B cell (primary cell): ENCODE measurements at regions not wholly inside any gene's neighbourhood (a gene's known extent, or its start where the extent isn't known, plus 50 kb on each side); places are given as distances from the start of the nearest gene placed in this dataset.

ENCODE experiments used
- ATAC-seq: fragments of 200-7000 bp; cut with Tn5 transposase; one replicate; pipeline ENCODE4 v1.10.0; 2021; ENCODE audit warnings: low read depth, mild to moderate bottlenecking, moderate number of reproducible peaks, moderate library complexity
- CTCF ChIA-PET: fragments of 350-600 bp; sonication (Branson Sonifier 250); formaldehyde crosslinking; loops from one replicate; lab custom pipeline; 2021; ENCODE audit warnings: antibody characterized with exemption, inconsistent platforms; lab: Charles Lee
- POLR2A ChIA-PET: fragments of 350-600 bp; sonication (Branson Sonifier 250); formaldehyde crosslinking; loops from one replicate; lab custom pipeline; 2021; ENCODE audit warnings: antibody characterized with exemption; lab: Charles Lee
- DNase-seq: peaks from one replicate; pipeline ENCODE4 v3.0.0; 2013
- H2AFZ ChIP-seq: 2 replicates; pipeline ENCODE4 v1.6.1; 2012; ENCODE audit warnings: mild to moderate bottlenecking, low read depth, low read length; ENCODE audit not compliant: insufficient read depth, poor library complexity, severe bottlenecking
- H3K27ac ChIP-seq, 2 donors: 1 replicate in 1 of 2; 2 replicates in 1 of 2; pipeline ENCODE4 v1.5.1; 2012 to 2013; ENCODE audit warnings: low read length in 2 of 2, mild to moderate bottlenecking in 2 of 2, moderate library complexity in 1 of 2
- H3K27me3 ChIP-seq, 4 experiments: fragments of 200-600 bp in 1 of 4; sonication (generic) in 1 of 4; replicated peaks in 1 of 4; 1 replicate in 2 of 4; 2 replicates in 2 of 4; pipeline versions ENCODE4 v1.6.1 to v1.7.0; 2013 to 2016; ENCODE audit warnings: low read length in 3 of 4, mild to moderate bottlenecking in 2 of 4, mixed read lengths in 1 of 4, moderate library complexity in 1 of 4; ENCODE audit not compliant: insufficient read depth in 4 of 4, control insufficient read depth in 3 of 4; ENCODE audit errors: control extremely low read depth in 1 of 4
- H3K36me3 ChIP-seq, 2 experiments: replicated peaks in 1 of 2; 1 replicate in 1 of 2; 2 replicates in 1 of 2; pipeline versions ENCODE4 v1.6.1 to v1.7.1; 2013; ENCODE audit warnings: low read length in 1 of 2; ENCODE audit not compliant: insufficient read depth in 2 of 2, control insufficient read depth in 1 of 2; ENCODE audit errors: control extremely low read depth in 1 of 2, extremely low read depth in 1 of 2
- H3K4me1 ChIP-seq, 2 donors: fragments of 200-600 bp in 1 of 2; sonication (generic) in 1 of 2; 1 replicate in 1 of 2; 2 replicates in 1 of 2; pipeline versions ENCODE4 v1.5.1 to v1.6.1; 2013 to 2017; ENCODE audit warnings: low read length in 2 of 2; ENCODE audit not compliant: control insufficient read depth in 2 of 2, insufficient read depth in 2 of 2
- H3K4me2 ChIP-seq: replicated peaks from 2 replicates; pipeline ENCODE3; 2012; ENCODE audit warnings: mild to moderate bottlenecking, low read depth, low read length; ENCODE audit not compliant: poor library complexity, severe bottlenecking
- H3K4me3 ChIP-seq, 5 experiments: fragments of 200-600 bp in 1 of 5; sonication (generic) in 1 of 5; 1 replicate in 3 of 5; 2 replicates in 2 of 5; pipeline versions ENCODE4 v1.5.1 to v1.7.0; 2011 to 2016; ENCODE audit warnings: low read length in 4 of 5, mild to moderate bottlenecking in 4 of 5, low read depth in 2 of 5, control low read depth in 1 of 5, moderate library complexity in 1 of 5; ENCODE audit not compliant: insufficient read depth in 1 of 5; ENCODE audit errors: control extremely low read depth in 1 of 5, extremely low read depth in 1 of 5
- H3K79me2 ChIP-seq: fragments of 200-600 bp; sonication (generic); one replicate; pipeline ENCODE4 v1.6.0; 2016; ENCODE audit warnings: low read length; ENCODE audit not compliant: control insufficient read depth, insufficient read depth
- H3K9ac ChIP-seq: fragments of 200-600 bp; sonication (generic); 2 replicates; pipeline ENCODE4 v1.6.1; 2017; ENCODE audit warnings: mild to moderate bottlenecking, low read length, moderate library complexity
- H3K9me3 ChIP-seq, 3 donors: one replicate each; pipeline versions ENCODE4 v1.6.1 to v1.7.1; 2013; ENCODE audit warnings: low read length in 2 of 3; ENCODE audit not compliant: control insufficient read depth in 2 of 3, insufficient read depth in 1 of 3; ENCODE audit errors: control extremely low read depth in 1 of 3
- H4K20me1 ChIP-seq: 2 replicates; pipeline ENCODE4 v1.6.0; 2012; ENCODE audit warnings: mild to moderate bottlenecking, low read length; ENCODE audit not compliant: insufficient read depth, control insufficient read depth, poor library complexity, severe bottlenecking
- H3K27ac Mint-ChIP-seq: one replicate; pipeline ENCODE4 v1.8.0; 2021; ENCODE audit warnings: mixed read lengths
- H3K27me3 Mint-ChIP-seq: one replicate; pipeline ENCODE4 v1.8.0; 2021; ENCODE audit warnings: mixed read lengths
- H3K4me1 Mint-ChIP-seq: one replicate; pipeline ENCODE4 v1.8.0; 2021; ENCODE audit warnings: mixed read lengths
- H3K4me3 Mint-ChIP-seq: one replicate; pipeline ENCODE4 v1.8.0; 2021; ENCODE audit warnings: mixed read lengths
- H3K9me3 Mint-ChIP-seq: one replicate; pipeline ENCODE4 v1.8.0; 2022; ENCODE audit warnings: mixed read lengths; ENCODE audit not compliant: insufficient read depth
- EZH2 ChIP-seq: IDR thresholded peaks from 2 replicates; pipeline ENCODE4 v1.6.1; 2012; ENCODE audit warnings: borderline replicate concordance, low read depth, mild to moderate bottlenecking, moderate library complexity, low read length; ENCODE audit not compliant: insufficient read depth, poor library complexity, severe bottlenecking
- WGBS: methylation state at CpG from one replicate; pipeline ENCODE4 v1.1.5; 2013; ENCODE audit warnings: missing lambda C conversion rate; ENCODE audit not compliant: insufficient coverage; 5-methylcytosine and 5-hydroxymethylcytosine counted together
- intact Hi-C: fragments of 100-400 bp; cut with micrococcal nuclease; formaldehyde crosslinking; loops from one replicate; pipeline ENCODE4 v1.10.0; 2022
- TF ChIP-seq, protein P1 (sequence below): fragments of 200-600 bp; IDR thresholded peaks from one replicate; pipeline ENCODE4 v1.8.0; 2022; ENCODE audit warnings: antibody characterized with exemption, mild to moderate bottlenecking

DNA sequence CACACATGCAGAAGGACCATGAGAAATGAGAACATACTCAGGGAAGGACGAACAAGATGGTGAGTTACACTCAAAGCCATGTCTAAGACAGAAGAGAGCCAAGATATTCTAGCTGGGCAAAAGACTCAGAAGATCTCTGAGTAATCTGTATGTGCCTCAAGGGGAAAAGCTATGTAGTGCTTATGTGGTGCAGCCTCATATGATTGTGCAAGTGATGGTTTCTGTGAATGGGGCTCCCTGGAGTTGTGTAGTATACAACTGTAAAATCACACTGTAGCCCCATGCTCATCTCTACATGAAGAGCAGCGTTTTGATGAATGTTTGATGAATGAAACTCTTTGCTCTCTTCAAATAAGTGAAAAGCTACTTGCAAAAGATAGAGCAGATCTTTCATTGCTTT is 57.5 kb downstream of the OSR1 start:
- H3K4me3 ChIP-seq: no peak overlapping the region
- DNase-seq: no peak
- no peaks in the 10 kb centered on the region for H3K27me3 ChIP-seq
- no peak overlapping the region for H2AFZ ChIP-seq
- H3K4me2 ChIP-seq: no peak overlapping the region
- TF ChIP-seq, protein P1, sequence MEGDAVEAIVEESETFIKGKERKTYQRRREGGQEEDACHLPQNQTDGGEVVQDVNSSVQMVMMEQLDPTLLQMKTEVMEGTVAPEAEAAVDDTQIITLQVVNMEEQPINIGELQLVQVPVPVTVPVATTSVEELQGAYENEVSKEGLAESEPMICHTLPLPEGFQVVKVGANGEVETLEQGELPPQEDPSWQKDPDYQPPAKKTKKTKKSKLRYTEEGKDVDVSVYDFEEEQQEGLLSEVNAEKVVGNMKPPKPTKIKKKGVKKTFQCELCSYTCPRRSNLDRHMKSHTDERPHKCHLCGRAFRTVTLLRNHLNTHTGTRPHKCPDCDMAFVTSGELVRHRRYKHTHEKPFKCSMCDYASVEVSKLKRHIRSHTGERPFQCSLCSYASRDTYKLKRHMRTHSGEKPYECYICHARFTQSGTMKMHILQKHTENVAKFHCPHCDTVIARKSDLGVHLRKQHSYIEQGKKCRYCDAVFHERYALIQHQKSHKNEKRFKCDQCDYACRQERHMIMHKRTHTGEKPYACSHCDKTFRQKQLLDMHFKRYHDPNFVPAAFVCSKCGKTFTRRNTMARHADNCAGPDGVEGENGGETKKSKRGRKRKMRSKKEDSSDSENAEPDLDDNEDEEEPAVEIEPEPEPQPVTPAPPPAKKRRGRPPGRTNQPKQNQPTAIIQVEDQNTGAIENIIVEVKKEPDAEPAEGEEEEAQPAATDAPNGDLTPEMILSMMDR: no peak
- no peak for TF ChIP-seq EZH2
- POLR2A ChIA-PET: no interaction called here
- CTCF ChIA-PET: no interaction called here
- H4K20me1 ChIP-seq: no peaks in the 10 kb centered on the region
- Mint-ChIP-seq H3K27ac (no peak overlapping the region), H3K4me1 (no peaks in the 10 kb centered on the region), H3K9me3 (no peaks in the 10 kb centered on the region), H3K27me3 (no peaks in the 10 kb centered on the region), H3K4me3 (no peak overlapping the region)
- 91% methylated on average over 1 of the region's 2 CpGs for WGBS
- no peak for ATAC-seq
- H3K9me3 ChIP-seq: no peaks in the 10 kb centered on the region
- no peaks in the 10 kb centered on the region for H3K79me2 ChIP-seq
- H3K9ac ChIP-seq: no peak overlapping the region
- no peaks in the 10 kb centered on the region for H3K4me1 ChIP-seq
- H3K36me3 ChIP-seq: no peaks in the 10 kb centered on the region
- intact Hi-C loops: no loop called here
- H3K27ac ChIP-seq: no peak overlapping the region

GRCh38 chr2:19299522-19299921 is 58.9 kb downstream of the OSR1 start:
- Histone ChIP-seq H2AFZ (no peak overlapping the region), H3K4me3 (no peak overlapping the region), H3K36me3 (no peaks in the 10 kb centered on the region), H3K9me3 (no peaks in the 10 kb centered on the region), H3K79me2 (no peaks in the 10 kb centered on the region), H3K4me1 (no peaks in the 10 kb centered on the region), H3K9ac (no peak overlapping the region), H4K20me1 (no peaks in the 10 kb centered on the region), H3K4me2 (no peak overlapping the region), H3K27me3 (no peaks in the 10 kb centered on the region), H3K27ac (no peak overlapping the region)
- CTCF ChIA-PET: no interaction called here
- POLR2A ChIA-PET: no interaction called here
- no peak overlapping the region for H3K4me3 Mint-ChIP-seq
- ATAC-seq (no peak), DNase-seq (no peak)
- H3K4me1 Mint-ChIP-seq: no peaks in the 10 kb centered on the region
- H3K27ac Mint-ChIP-seq: no peak overlapping the region
- intact Hi-C loops: no loop called here
- TF ChIP-seq, protein P1: no peak
- TF ChIP-seq EZH2: no peak
- no peaks in the 10 kb centered on the region for H3K27me3 Mint-ChIP-seq
- no peaks in the 10 kb centered on the region for H3K9me3 Mint-ChIP-seq
